ENCODE measurements at regions not wholly inside any gene's neighbourhood (a gene's known extent, or its start where the extent isn't known, plus 50 kb on each side); places are given as distances from the start of the nearest gene placed in this dataset.
A peak's percentile ranks its signal among the peaks of the same experiment; 100 is the strongest.

GRCh38 chr7:93830141-93830925 is 60.2 kb downstream of the TFPI2 start:
- Histone ChIP-seq H3K4me3 (ENCODE audit: low read length in 2 of 2) (no peak overlapping the region), H3K36me3 (ENCODE audit: control insufficient read depth in 1 of 2, insufficient read depth in 2 of 2, low read length in 1 of 2) (no peaks in the 10 kb centered on the region), H3K27ac (ENCODE audit: low read depth in 1 of 2, low read length in 2 of 2) (no peak overlapping the region), H3K27me3 (ENCODE audit: control insufficient read depth in 1 of 2, insufficient read depth in 2 of 2, low read length in 1 of 2) (no peaks in the 10 kb centered on the region), H3K9me3 (ENCODE audit: control insufficient read depth, low read length) (no peaks in the 10 kb centered on the region), H3K4me1 (ENCODE audit: control insufficient read depth in 1 of 2, insufficient read depth in 2 of 2, low read length in 2 of 2) (no peaks in the 10 kb centered on the region)
- whole genome bisulfite sequencing, 2 donors, result 96 to 100% methylated on average over 1 of the region's 1 CpG
- ATAC-seq (ENCODE audit: low FRiP score) (no peak), DNase-seq (no peak)
- intact Hi-C loops (cut with DNase I), result no loop called here

- Histone ChIP-seq H3K27me3 (ENCODE audit: control insufficient read depth in 1 of 2, insufficient read depth in 2 of 2, low read length in 1 of 2) (no peaks in the 10 kb centered on the region), H3K36me3 (ENCODE audit: control insufficient read depth in 1 of 2, insufficient read depth in 2 of 2, low read length in 1 of 2) (no peaks in the 10 kb centered on the region), H3K4me1 (ENCODE audit: control insufficient read depth in 1 of 2, insufficient read depth in 2 of 2, low read length in 2 of 2) (no peaks in the 10 kb centered on the region), H3K4me3 (ENCODE audit: low read length in 2 of 2) (no peak overlapping the region), H3K9me3 (ENCODE audit: control insufficient read depth, low read length) (no peaks in the 10 kb centered on the region), H3K27ac (ENCODE audit: low read depth in 1 of 2, low read length in 2 of 2) (no peak overlapping the region)
- no peak for DNase-seq
- no peak for ATAC-seq (ENCODE audit: low FRiP score)
- WGBS, 2 donors, result 85 to 90% methylated on average over 5 of the region's 5 CpGs
- intact Hi-C loops (cut with DNase I), result no loop called here
These were observed 62.3 kb downstream of the TFPI2 start for GRCh38 chr7:93828260-93828659.

- H3K4me1 ChIP-seq (ENCODE audit: control insufficient read depth in 1 of 2, insufficient read depth in 2 of 2, low read length in 2 of 2), result no peaks in the 10 kb centered on the region
- 92 to 96% methylated on average over 1 of the region's 1 CpG for WGBS, 2 donors
- H3K27me3 ChIP-seq (ENCODE audit: control insufficient read depth in 1 of 2, insufficient read depth in 2 of 2, low read length in 1 of 2), result no peaks in the 10 kb centered on the region
- no peak overlapping the region for H3K4me3 ChIP-seq (ENCODE audit: low read length in 2 of 2)
- no peak overlapping the region for H3K27ac ChIP-seq (ENCODE audit: low read depth in 1 of 2, low read length in 2 of 2)
- no peak for DNase-seq
- H3K36me3 ChIP-seq (ENCODE audit: control insufficient read depth in 1 of 2, insufficient read depth in 2 of 2, low read length in 1 of 2), result no peaks in the 10 kb centered on the region
- H3K9me3 ChIP-seq (ENCODE audit: control insufficient read depth, low read length), result no peaks in the 10 kb centered on the region
- intact Hi-C loops (cut with DNase I), result no loop called here
- ATAC-seq (ENCODE audit: low FRiP score), result no peak
These were observed 66.9 kb downstream of the TFPI2 start for GRCh38 chr7:93823621-93824020.

- no peak overlapping the region for H3K27ac ChIP-seq (ENCODE audit: low read depth in 1 of 2, low read length in 2 of 2)
- H3K27me3 ChIP-seq (ENCODE audit: control insufficient read depth in 1 of 2, insufficient read depth in 2 of 2, low read length in 1 of 2), result no peaks in the 10 kb centered on the region
- no peaks in the 10 kb centered on the region for H3K9me3 ChIP-seq (ENCODE audit: control insufficient read depth, low read length)
- peaks cover 0 to 9% of the 10 kb centered on the region in 2 donors for H3K4me1 ChIP-seq (ENCODE audit: control insufficient read depth in 1 of 2, insufficient read depth in 2 of 2, low read length in 2 of 2)
- no peak for DNase-seq
- WGBS, 2 donors, result 51 to 62% methylated on average over 1 of the region's 1 CpG
- H3K4me3 ChIP-seq (ENCODE audit: low read length in 2 of 2), result no peak overlapping the region
- ATAC-seq (ENCODE audit: low FRiP score), result no peak
- H3K36me3 ChIP-seq (ENCODE audit: control insufficient read depth in 1 of 2, insufficient read depth in 2 of 2, low read length in 1 of 2), result no peaks in the 10 kb centered on the region
- intact Hi-C loops (cut with DNase I), result no loop called here
These were observed 69.1 kb downstream of the TFPI2 start for GRCh38 chr7:93821463-93821862.

GRCh38 chr7:93819699-93820098 is 70.9 kb downstream of the TFPI2 start:
- Histone ChIP-seq H3K4me1 (ENCODE audit: control insufficient read depth in 1 of 2, insufficient read depth in 2 of 2, low read length in 2 of 2) (peaks cover 0 to 11% of the 10 kb centered on the region in 2 donors), H3K9me3 (ENCODE audit: control insufficient read depth, low read length) (no peaks in the 10 kb centered on the region), H3K4me3 (ENCODE audit: low read length in 2 of 2) (no peak overlapping the region), H3K27me3 (ENCODE audit: control insufficient read depth in 1 of 2, insufficient read depth in 2 of 2, low read length in 1 of 2) (no peaks in the 10 kb centered on the region), H3K36me3 (ENCODE audit: control insufficient read depth in 1 of 2, insufficient read depth in 2 of 2, low read length in 1 of 2) (no peaks in the 10 kb centered on the region), H3K27ac (ENCODE audit: low read depth in 1 of 2, low read length in 2 of 2) (no peak overlapping the region)
- intact Hi-C loops (cut with DNase I), result no loop called here
- 91 to 98% methylated on average over 7 of the region's 7 CpGs for WGBS, 2 donors
- DNase-seq (no peak), ATAC-seq (ENCODE audit: low FRiP score) (no peak)

- 0 to 5% methylated on average over 1 of the region's 1 CpG for WGBS, 2 donors
- H3K4me1 ChIP-seq (ENCODE audit: control insufficient read depth in 1 of 2, insufficient read depth in 2 of 2, low read length in 2 of 2), result peaks cover 0 to 11% of the 10 kb centered on the region in 2 donors
- H3K4me3 ChIP-seq (ENCODE audit: low read length in 2 of 2), result no peak overlapping the region
- H3K27ac ChIP-seq (ENCODE audit: low read depth in 1 of 2, low read length in 2 of 2), result peak overlapping the region in 1 of 2 donors; percentile 9
- H3K27me3 ChIP-seq (ENCODE audit: control insufficient read depth in 1 of 2, insufficient read depth in 2 of 2, low read length in 1 of 2), result no peaks in the 10 kb centered on the region
- ATAC-seq (ENCODE audit: low FRiP score), result no peak
- no peaks in the 10 kb centered on the region for H3K36me3 ChIP-seq (ENCODE audit: control insufficient read depth in 1 of 2, insufficient read depth in 2 of 2, low read length in 1 of 2)
- intact Hi-C loops (cut with DNase I), result no loop called here
- H3K9me3 ChIP-seq (ENCODE audit: control insufficient read depth, low read length), result no peaks in the 10 kb centered on the region
- DNase-seq, result no peak
These were observed 73.0 kb downstream of the TFPI2 start for GRCh38 chr7:93817526-93817925.

- no peak overlapping the region for H3K4me3 ChIP-seq (ENCODE audit: low read length in 2 of 2)
- H3K9me3 ChIP-seq (ENCODE audit: control insufficient read depth, low read length), result no peaks in the 10 kb centered on the region
- intact Hi-C loops (cut with DNase I), result no loop called here
- H3K27ac ChIP-seq (ENCODE audit: low read depth in 1 of 2, low read length in 2 of 2), result peak overlapping the region in 1 of 2 donors; percentile 9
- H3K4me1 ChIP-seq (ENCODE audit: control insufficient read depth in 1 of 2, insufficient read depth in 2 of 2, low read length in 2 of 2), result peaks cover 0 to 11% of the 10 kb centered on the region in 2 donors
- no peaks in the 10 kb centered on the region for H3K27me3 ChIP-seq (ENCODE audit: control insufficient read depth in 1 of 2, insufficient read depth in 2 of 2, low read length in 1 of 2)
- ATAC-seq (ENCODE audit: low FRiP score), result no peak
- H3K36me3 ChIP-seq (ENCODE audit: control insufficient read depth in 1 of 2, insufficient read depth in 2 of 2, low read length in 1 of 2), result no peaks in the 10 kb centered on the region
- DNase-seq, result no peak
These were observed 73.5 kb downstream of the TFPI2 start for GRCh38 chr7:93817004-93817403.

GRCh38 chr7:93813514-93813913 is 77.0 kb downstream of the TFPI2 start:
- Histone ChIP-seq H3K4me1 (ENCODE audit: control insufficient read depth in 1 of 2, insufficient read depth in 2 of 2, low read length in 2 of 2) (peaks cover 0 to 11% of the 10 kb centered on the region in 2 donors), H3K4me3 (ENCODE audit: low read length in 2 of 2) (no peak overlapping the region), H3K27me3 (ENCODE audit: control insufficient read depth in 1 of 2, insufficient read depth in 2 of 2, low read length in 1 of 2) (no peaks in the 10 kb centered on the region), H3K36me3 (ENCODE audit: control insufficient read depth in 1 of 2, insufficient read depth in 2 of 2, low read length in 1 of 2) (no peaks in the 10 kb centered on the region), H3K9me3 (ENCODE audit: control insufficient read depth, low read length) (no peaks in the 10 kb centered on the region), H3K27ac (ENCODE audit: low read depth in 1 of 2, low read length in 2 of 2) (no peak overlapping the region)
- intact Hi-C loops (cut with DNase I), result no loop called here
- DNase-seq (no peak), ATAC-seq (ENCODE audit: low FRiP score) (no peak)
- WGBS, 2 donors, result 76 to 81% methylated on average over 1 of the region's 1 CpG

GRCh38 chr7:93812061-93812460 is 78.5 kb downstream of the TFPI2 start:
- Histone ChIP-seq H3K4me3 (ENCODE audit: low read length in 2 of 2) (no peak overlapping the region), H3K27me3 (ENCODE audit: control insufficient read depth in 1 of 2, insufficient read depth in 2 of 2, low read length in 1 of 2) (no peaks in the 10 kb centered on the region), H3K9me3 (ENCODE audit: control insufficient read depth, low read length) (no peaks in the 10 kb centered on the region), H3K4me1 (ENCODE audit: control insufficient read depth in 1 of 2, insufficient read depth in 2 of 2, low read length in 2 of 2) (peaks cover 0 to 8% of the 10 kb centered on the region in 2 donors), H3K36me3 (ENCODE audit: control insufficient read depth in 1 of 2, insufficient read depth in 2 of 2, low read length in 1 of 2) (no peaks in the 10 kb centered on the region), H3K27ac (ENCODE audit: low read depth in 1 of 2, low read length in 2 of 2) (no peak overlapping the region)
- 94 to 95% methylated on average over 4 of the region's 4 CpGs for WGBS, 2 donors
- DNase-seq, result no peak
- ATAC-seq (ENCODE audit: low FRiP score), result no peak
- intact Hi-C loops (cut with DNase I), result no loop called here
